MG63 (cell line): ENCODE measurements at regions not wholly inside any gene's neighbourhood (a gene's known extent, or its start where the extent isn't known, plus 50 kb on each side); places are given as distances from the start of the nearest gene placed in this dataset.
"Not testable (repeated sequence)": the region's sequence is repeated elsewhere in the genome, so short reads cannot be mapped to it uniquely, and the experiment has no call there.

Experiments
- DNase-seq: peaks from one replicate; pipeline ENCODE4 v3.0.0-alpha.2; 2020
- H3K27me3 ChIP-seq: fragments of 250-450 bp; sonication (Bioruptor Pico); 2 replicates; pipeline ENCODE4 v1.5.1; 2020; ENCODE audit warnings: mild to moderate bottlenecking, moderate library complexity
- H3K36me3 ChIP-seq: fragments of 250-450 bp; sonication (Bioruptor Pico); 2 replicates; pipeline ENCODE4 v1.5.1; 2020; ENCODE audit warnings: mild to moderate bottlenecking, moderate library complexity
- H3K4me3 ChIP-seq: fragments of 250-450 bp; sonication (Bioruptor Pico); 2 replicates; pipeline ENCODE4 v1.5.1; 2020; ENCODE audit warnings: mild to moderate bottlenecking, moderate library complexity
- H3K9me3 ChIP-seq: fragments of 250-450 bp; sonication (Bioruptor Pico); 2 replicates; pipeline ENCODE4 v1.5.1; 2020; ENCODE audit warnings: mild to moderate bottlenecking, moderate library complexity

GRCh38 chr14:85336257-85336656 is 193.7 kb upstream of the FLRT2 start:
- Histone ChIP-seq H3K36me3 (no peaks in the 10 kb centered on the region), H3K4me3 (no peak overlapping the region), H3K27me3 (no peaks in the 10 kb centered on the region), H3K9me3 (no peaks in the 10 kb centered on the region)
- no peak for DNase-seq

GRCh38 chr14:85336817-85337216 is 193.1 kb upstream of the FLRT2 start:
- Histone ChIP-seq H3K36me3 (no peaks in the 10 kb centered on the region), H3K9me3 (no peaks in the 10 kb centered on the region), H3K27me3 (no peaks in the 10 kb centered on the region), H3K4me3 (no peak overlapping the region)
- peak; percentile 2 for DNase-seq

GRCh38 chr14:85338895-85339294 is 191.0 kb upstream of the FLRT2 start:
- Histone ChIP-seq H3K36me3 (no peaks in the 10 kb centered on the region), H3K9me3 (no peaks in the 10 kb centered on the region), H3K27me3 (no peaks in the 10 kb centered on the region), H3K4me3 (no peak overlapping the region)
- DNase-seq: no peak

GRCh38 chr14:85342858-85343607 is 186.9 kb upstream of the FLRT2 start:
- DNase-seq: no peak

GRCh38 chr14:85344171-85344570 is 185.8 kb upstream of the FLRT2 start:
- no peaks in the 10 kb centered on the region for H3K9me3 ChIP-seq

More at GRCh38 chr14:85342858-85343607, 186.9 kb upstream of the FLRT2 start:
- Histone ChIP-seq H3K4me3 (no peak overlapping the region), H3K36me3 (no peaks in the 10 kb centered on the region), H3K9me3 (no peaks in the 10 kb centered on the region), H3K27me3 (no peaks in the 10 kb centered on the region)

GRCh38 chr14:85344847-85345570 is 184.9 kb upstream of the FLRT2 start:
- no peaks in the 10 kb centered on the region for H3K36me3 ChIP-seq
- DNase-seq: no peak
- H3K4me3 ChIP-seq: no peak overlapping the region
- H3K27me3 ChIP-seq: no peaks in the 10 kb centered on the region
- no peaks in the 10 kb centered on the region for H3K9me3 ChIP-seq

More at GRCh38 chr14:85344171-85344570, 185.8 kb upstream of the FLRT2 start:
- H3K36me3 ChIP-seq: no peaks in the 10 kb centered on the region
- H3K4me3 ChIP-seq: no peak overlapping the region
- DNase-seq: no peak
- H3K27me3 ChIP-seq: no peaks in the 10 kb centered on the region

GRCh38 chr14:85350667-85351066 is 179.3 kb upstream of the FLRT2 start:
- no peaks in the 10 kb centered on the region for H3K27me3 ChIP-seq
- no peak overlapping the region for H3K4me3 ChIP-seq
- no peaks in the 10 kb centered on the region for H3K9me3 ChIP-seq
- DNase-seq: no peak
- H3K36me3 ChIP-seq: no peaks in the 10 kb centered on the region

GRCh38 chr14:85352588-85352987 is 177.4 kb upstream of the FLRT2 start:
- not testable (repeated sequence) for H3K9me3 ChIP-seq, H3K36me3 ChIP-seq, H3K27me3 ChIP-seq, H3K4me3 ChIP-seq, DNase-seq

GRCh38 chr14:85357120-85357519 is 172.8 kb upstream of the FLRT2 start:
- Histone ChIP-seq H3K36me3 (no peaks in the 10 kb centered on the region), H3K4me3 (no peak overlapping the region), H3K27me3 (no peaks in the 10 kb centered on the region), H3K9me3 (no peaks in the 10 kb centered on the region)
- DNase-seq: no peak

GRCh38 chr14:85358136-85358785 is 171.7 kb upstream of the FLRT2 start:
- Histone ChIP-seq H3K36me3 (no peaks in the 10 kb centered on the region), H3K27me3 (no peaks in the 10 kb centered on the region), H3K4me3 (no peak overlapping the region), H3K9me3 (no peaks in the 10 kb centered on the region)
- DNase-seq: no peak

GRCh38 chr14:85359505-85359904 is 170.4 kb upstream of the FLRT2 start:
- Histone ChIP-seq H3K27me3 (no peaks in the 10 kb centered on the region), H3K4me3 (no peak overlapping the region), H3K36me3 (no peaks in the 10 kb centered on the region), H3K9me3 (no peaks in the 10 kb centered on the region)
- no peak for DNase-seq

GRCh38 chr14:85363358-85363757 is 166.6 kb upstream of the FLRT2 start:
- H3K4me3 ChIP-seq: no peak overlapping the region
- H3K36me3 ChIP-seq: no peaks in the 10 kb centered on the region
- H3K9me3 ChIP-seq: no peaks in the 10 kb centered on the region
- no peak for DNase-seq
- no peaks in the 10 kb centered on the region for H3K27me3 ChIP-seq

GRCh38 chr14:85366226-85366625 is 163.7 kb upstream of the FLRT2 start:
- Histone ChIP-seq H3K4me3 (no peak overlapping the region), H3K36me3 (no peaks in the 10 kb centered on the region), H3K27me3 (no peaks in the 10 kb centered on the region), H3K9me3 (no peaks in the 10 kb centered on the region)
- no peak for DNase-seq

- Histone ChIP-seq H3K9me3 (no peaks in the 10 kb centered on the region), H3K36me3 (no peaks in the 10 kb centered on the region), H3K27me3 (no peaks in the 10 kb centered on the region), H3K4me3 (no peak overlapping the region)
- DNase-seq: no peak
Observed at GRCh38 chr14:85380881-85381280, 149.1 kb upstream of the FLRT2 start.

GRCh38 chr14:85382341-85382740 is 147.6 kb upstream of the FLRT2 start:
- Histone ChIP-seq H3K9me3 (no peaks in the 10 kb centered on the region), H3K27me3 (no peaks in the 10 kb centered on the region), H3K4me3 (no peak overlapping the region), H3K36me3 (no peaks in the 10 kb centered on the region)
- no peak for DNase-seq

- Histone ChIP-seq H3K36me3 (no peaks in the 10 kb centered on the region), H3K4me3 (no peak overlapping the region), H3K9me3 (no peaks in the 10 kb centered on the region), H3K27me3 (no peaks in the 10 kb centered on the region)
- no peak for DNase-seq
Observed at GRCh38 chr14:85387181-85387580, 142.8 kb upstream of the FLRT2 start.

GRCh38 chr14:85390236-85390635 is 139.7 kb upstream of the FLRT2 start:
- H3K9me3 ChIP-seq: no peaks in the 10 kb centered on the region
- no peaks in the 10 kb centered on the region for H3K36me3 ChIP-seq
- H3K4me3 ChIP-seq: no peak overlapping the region
- no peaks in the 10 kb centered on the region for H3K27me3 ChIP-seq
- DNase-seq: no peak
